ENCODE measurements at regions not wholly inside any gene's neighbourhood (a gene's known extent, or its start where the extent isn't known, plus 50 kb on each side); places are given as distances from the start of the nearest gene placed in this dataset.

GRCh38 chr3:170814822-170815221, 55.2 kb downstream of the RPL22L1 start:
- TF ChIP-seq FOXP2 (optimal IDR thresholded peaks at IDR 0.05; ENCODE audit: borderline replicate concordance, extremely low read depth, extremely low read length, insufficient read depth) (no peak), POLR2AphosphoS5 (IDR thresholded peaks at IDR 0.05; ENCODE audit: low read depth, low read length) (no peak), REST (IDR thresholded peaks at IDR 0.05; ENCODE audit: insufficient read depth in 1 of 2, low read depth in 2 of 2, low read length in 2 of 2) (no peak), TAF1 (IDR thresholded peaks at IDR 0.05; ENCODE audit: borderline replicate concordance, insufficient read depth, low read length) (no peak), SIN3A (IDR thresholded peaks at IDR 0.05; ENCODE audit: borderline replicate concordance, insufficient read depth, low read length) (no peak)

- TF ChIP-seq FOXP2 (optimal IDR thresholded peaks at IDR 0.05; ENCODE audit: borderline replicate concordance, extremely low read depth, extremely low read length, insufficient read depth) (no peak), TAF1 (IDR thresholded peaks at IDR 0.05; ENCODE audit: borderline replicate concordance, insufficient read depth, low read length) (no peak), POLR2AphosphoS5 (IDR thresholded peaks at IDR 0.05; ENCODE audit: low read depth, low read length) (no peak), REST (IDR thresholded peaks at IDR 0.05; ENCODE audit: insufficient read depth in 1 of 2, low read depth in 2 of 2, low read length in 2 of 2) (no peak), SIN3A (IDR thresholded peaks at IDR 0.05; ENCODE audit: borderline replicate concordance, insufficient read depth, low read length) (no peak)
These were observed 56.7 kb downstream of the RPL22L1 start for GRCh38 chr3:170813266-170813665.

GRCh38 chr3:170811928-170812591, 57.9 kb downstream of the RPL22L1 start:
- TF ChIP-seq SIN3A (IDR thresholded peaks at IDR 0.05; ENCODE audit: borderline replicate concordance, insufficient read depth, low read length) (no peak), POLR2AphosphoS5 (IDR thresholded peaks at IDR 0.05; ENCODE audit: low read depth, low read length) (no peak), REST (IDR thresholded peaks at IDR 0.05; ENCODE audit: insufficient read depth in 1 of 2, low read depth in 2 of 2, low read length in 2 of 2) (no peak), TAF1 (IDR thresholded peaks at IDR 0.05; ENCODE audit: borderline replicate concordance, insufficient read depth, low read length) (no peak), FOXP2 (optimal IDR thresholded peaks at IDR 0.05; ENCODE audit: borderline replicate concordance, extremely low read depth, extremely low read length, insufficient read depth) (no peak)

GRCh38 chr3:170811515-170811914, 58.5 kb downstream of the RPL22L1 start:
- no peak for TF ChIP-seq POLR2AphosphoS5 (IDR thresholded peaks at IDR 0.05; ENCODE audit: low read depth, low read length)
- no peak for TF ChIP-seq REST (IDR thresholded peaks at IDR 0.05; ENCODE audit: insufficient read depth in 1 of 2, low read depth in 2 of 2, low read length in 2 of 2)
- TF ChIP-seq TAF1 (IDR thresholded peaks at IDR 0.05; ENCODE audit: borderline replicate concordance, insufficient read depth, low read length) = no peak
- TF ChIP-seq FOXP2 (optimal IDR thresholded peaks at IDR 0.05; ENCODE audit: borderline replicate concordance, extremely low read depth, extremely low read length, insufficient read depth) = no peak
- TF ChIP-seq SIN3A (IDR thresholded peaks at IDR 0.05; ENCODE audit: borderline replicate concordance, insufficient read depth, low read length) = no peak

Measured in PFSK-1 (cell line).